T-helper 2 cell treated with Interferon-gamma antibody and Interleukin-4, amounts not matched to agents 100 ng/mL and 5 ng/mL, for 36 hours (primary cell): ENCODE measurements at regions not wholly inside any gene's neighbourhood (a gene's known extent, or its start where the extent isn't known, plus 50 kb on each side); places are given as distances from the start of the nearest gene placed in this dataset.

Source experiments
- intact Hi-C: fragments of 100-400 bp; cut with micrococcal nuclease; formaldehyde crosslinking; loops from one replicate; pipeline ENCODE4 v1.15.1; 2023

DNA sequence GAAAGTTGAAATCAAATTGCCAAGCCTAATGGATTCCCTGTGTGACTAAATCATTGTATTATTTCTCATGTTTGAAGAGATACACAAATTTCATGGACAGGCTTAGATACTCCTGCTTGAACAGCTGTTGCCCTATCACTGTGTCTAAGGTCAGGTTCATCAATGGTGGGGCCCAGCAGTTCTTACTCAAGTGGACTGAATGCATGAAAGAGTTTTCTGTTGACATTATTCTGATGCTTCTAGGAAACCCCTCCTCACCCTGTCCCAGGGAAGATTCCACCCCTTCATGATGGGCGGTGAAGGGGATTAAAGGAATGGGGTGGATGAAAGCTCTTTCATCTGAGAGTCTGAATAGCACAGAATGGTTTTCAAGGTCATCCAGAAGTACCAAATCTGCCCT is 148.8 kb downstream of the INO80D start:
- intact Hi-C loops = no loop called here

DNA sequence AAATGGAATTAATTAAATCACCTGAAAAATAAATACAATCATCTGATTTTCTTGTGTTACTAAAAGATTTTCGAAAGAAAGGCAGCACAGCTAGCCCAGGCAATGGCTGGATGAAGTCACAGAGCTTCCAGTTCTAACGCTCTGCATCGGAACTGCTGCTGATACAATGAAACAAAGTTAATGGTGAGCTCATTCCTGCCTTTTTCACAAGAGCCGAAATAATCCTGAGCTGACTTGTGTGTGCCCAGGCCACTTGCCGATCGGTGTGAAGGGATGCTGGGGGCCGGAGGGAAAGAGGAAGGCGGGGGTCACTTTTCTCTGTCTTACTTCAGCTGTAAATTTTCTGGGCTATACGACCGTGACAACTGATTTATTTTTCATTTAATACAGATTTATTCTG is 149.5 kb downstream of the INO80D start:
- intact Hi-C loops = no loop called here

DNA sequence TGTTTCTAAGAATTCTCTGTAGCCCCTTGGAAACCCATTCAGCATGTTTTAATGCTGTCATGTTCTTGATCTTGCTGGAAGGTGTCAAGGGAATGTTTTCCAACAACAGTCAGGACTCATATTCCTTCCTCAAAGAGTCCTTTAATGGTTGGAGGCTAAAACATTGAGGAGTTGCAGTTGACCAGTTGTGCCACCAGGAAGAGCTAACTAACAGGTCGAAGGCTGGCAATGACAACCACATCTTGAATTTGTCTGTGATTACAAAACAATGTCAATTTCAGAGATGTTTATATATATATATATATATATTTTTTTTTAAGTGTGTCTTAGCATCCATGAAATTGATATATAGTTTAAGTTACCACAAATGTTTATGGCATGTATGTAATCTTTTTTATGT is 151.5 kb downstream of the INO80D start:
- intact Hi-C loops = no loop called here

DNA sequence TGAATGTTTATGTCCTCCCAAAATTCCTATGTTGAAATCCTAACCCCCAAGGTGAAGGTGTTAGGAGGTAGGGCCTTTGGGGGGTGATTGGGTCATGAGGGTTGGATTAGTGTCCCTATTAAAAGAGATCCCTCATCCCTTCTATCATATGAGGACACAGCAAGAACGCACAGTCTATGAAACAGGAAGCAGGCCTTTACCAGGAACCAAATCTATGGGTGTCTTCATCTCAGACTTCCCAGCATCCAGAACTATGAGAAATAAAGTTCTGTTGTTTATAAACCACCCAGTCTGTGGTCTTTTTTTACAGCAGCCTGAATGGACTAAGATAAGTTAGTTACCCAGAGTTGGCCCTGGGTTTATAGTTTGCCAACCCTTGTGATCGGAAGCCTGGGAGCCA is 153.1 kb downstream of the INO80D start:
- intact Hi-C loops = no loop called here

DNA sequence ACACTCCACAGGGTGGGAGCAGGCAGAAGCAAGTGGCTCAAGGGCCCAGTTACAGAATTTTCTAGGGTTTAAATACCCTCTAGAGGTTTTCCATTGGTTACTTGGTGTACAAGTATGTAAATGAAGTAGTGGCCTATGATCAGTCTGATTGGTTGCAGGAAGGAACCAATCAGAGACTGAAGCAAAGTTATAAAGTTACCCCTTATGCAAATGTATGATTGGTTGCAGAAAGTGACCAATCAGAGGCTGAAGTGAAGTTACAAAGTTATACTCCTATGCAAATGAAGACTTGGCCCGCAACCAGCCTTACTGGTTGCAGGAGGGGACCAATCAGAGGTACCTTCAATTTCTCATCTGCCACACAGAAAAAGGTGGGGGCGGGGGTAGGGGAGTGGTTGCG is 154.6 kb downstream of the INO80D start:
- intact Hi-C loops = no loop called here

DNA sequence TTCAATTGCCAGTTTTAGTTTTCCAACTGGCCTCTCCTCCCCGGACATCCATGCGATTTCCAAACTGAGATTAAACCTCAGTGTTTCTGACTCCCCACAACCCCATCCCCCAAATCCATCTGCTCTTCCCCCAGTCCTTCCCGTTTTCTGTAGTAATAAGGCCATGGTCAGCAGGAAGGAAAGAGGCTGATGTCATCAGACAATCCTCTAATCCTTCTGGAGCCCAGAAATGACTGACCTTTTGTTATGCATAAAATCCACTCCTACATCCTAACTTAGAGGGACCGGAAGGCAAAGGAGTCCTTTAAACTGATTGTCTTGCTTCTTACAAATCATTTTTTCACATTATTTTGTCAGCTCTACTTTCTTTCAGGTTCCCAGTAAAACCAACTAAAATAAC is 155.8 kb downstream of the INO80D start:
- intact Hi-C loops = no loop called here

DNA sequence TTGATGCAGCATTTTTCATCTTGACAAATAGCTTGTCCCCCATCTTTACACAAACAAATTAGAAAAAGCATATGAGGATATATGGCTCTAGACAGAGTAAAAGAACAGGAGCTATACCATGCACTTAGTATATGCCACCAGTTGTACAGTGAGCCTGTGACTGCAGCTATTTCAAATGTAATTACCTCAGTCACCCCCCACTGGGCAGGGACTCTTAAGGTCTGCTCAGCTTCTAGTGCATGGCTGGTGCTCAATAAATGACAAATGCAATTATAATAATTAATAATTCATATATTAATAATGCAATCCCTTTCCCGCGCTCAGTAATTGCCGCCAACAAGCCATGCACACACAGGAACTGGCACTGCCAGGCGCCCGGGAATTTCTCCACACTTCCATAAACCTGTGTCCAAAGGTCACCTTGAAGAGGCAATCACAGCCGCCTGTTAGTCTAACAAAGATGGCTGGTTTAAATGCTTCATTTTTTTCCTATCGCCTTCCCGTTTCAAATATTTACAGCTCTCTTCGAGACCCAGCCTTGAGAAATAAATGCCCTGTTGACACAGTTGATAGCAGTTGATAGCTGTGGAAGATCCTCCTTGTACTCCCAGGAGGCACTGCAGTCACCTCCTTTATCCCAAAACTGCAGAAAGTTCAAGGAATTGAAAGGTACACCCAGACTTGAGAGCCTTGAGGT is 156.6 kb downstream of the INO80D start:
- intact Hi-C loops = loop anchor here (5.0 kb wide), 2 partner anchors 162 to 1667 kb away; no protein-coding TSS in a partner anchor

DNA sequence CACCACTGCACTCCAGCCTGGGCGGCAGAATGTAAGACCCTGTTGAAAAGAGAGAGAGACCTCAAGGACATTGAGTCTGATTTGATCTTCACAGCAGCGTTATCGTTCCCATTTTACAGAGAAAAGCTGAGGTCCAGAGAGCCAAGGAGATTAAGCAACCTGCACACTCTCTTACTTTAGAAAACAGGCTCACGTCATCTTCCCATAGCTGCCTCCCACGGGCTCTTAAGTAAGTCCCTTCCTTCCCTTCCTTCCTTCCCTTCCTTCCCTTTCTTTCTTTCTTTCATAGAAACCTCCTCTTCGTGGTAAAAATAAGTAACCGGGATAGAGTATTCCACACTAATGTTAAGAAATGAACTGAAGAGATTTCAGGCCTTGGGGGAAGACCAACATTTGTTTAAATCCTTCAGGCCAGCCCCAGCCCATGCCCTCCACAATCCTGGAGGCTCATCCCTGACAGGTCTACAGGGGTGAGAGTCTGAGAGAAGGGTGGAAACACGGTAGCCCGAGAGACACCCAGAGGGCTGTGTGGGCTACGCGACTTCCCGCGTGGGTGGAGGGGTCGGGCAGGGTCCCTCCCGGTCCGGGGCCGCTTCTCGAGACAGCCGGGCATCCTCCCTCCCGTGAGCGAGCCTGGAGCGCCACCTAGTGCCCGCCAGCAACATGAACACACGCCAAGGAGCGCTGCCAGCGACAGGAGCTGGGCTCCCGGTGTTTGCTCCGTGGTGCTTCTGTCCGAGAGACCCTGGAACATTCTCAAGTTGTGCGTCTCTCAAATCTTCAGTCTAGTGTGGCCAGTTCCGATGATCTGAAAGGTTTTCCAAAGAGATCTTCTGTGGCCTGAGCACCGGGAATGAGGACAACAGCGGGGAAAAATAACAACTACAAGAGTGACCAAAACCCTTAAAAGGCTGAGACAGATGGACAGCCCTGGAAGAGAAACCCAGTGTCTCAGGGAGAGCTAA is 160.3 kb downstream of the INO80D start:
- intact Hi-C loops = loop anchor here (5.0 kb wide), 2 partner anchors 158 to 1663 kb away; no protein-coding TSS in a partner anchor

DNA sequence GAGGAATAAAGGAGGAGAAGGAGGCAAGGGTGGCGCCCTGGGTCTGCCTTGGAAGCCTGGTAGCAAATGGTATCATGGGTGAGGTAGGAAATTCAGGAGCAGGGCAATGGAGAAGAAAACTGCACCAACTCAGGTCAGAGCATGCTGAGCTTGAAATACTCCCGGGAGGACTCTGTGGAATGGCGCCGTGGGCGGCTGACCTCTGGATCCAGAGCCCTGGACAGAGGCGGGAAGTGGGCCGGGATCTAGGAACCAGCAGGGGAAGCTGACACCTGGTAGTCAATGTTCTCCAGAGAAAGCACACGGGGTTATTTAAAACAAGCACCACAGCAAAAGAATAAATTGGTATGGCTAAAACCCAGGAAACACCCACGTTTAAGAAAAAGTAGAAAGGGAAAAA is 161.3 kb downstream of the INO80D start:
- intact Hi-C loops = loop anchor here (5.0 kb wide), 2 partner anchors 157 to 1662 kb away; no protein-coding TSS in a partner anchor

DNA sequence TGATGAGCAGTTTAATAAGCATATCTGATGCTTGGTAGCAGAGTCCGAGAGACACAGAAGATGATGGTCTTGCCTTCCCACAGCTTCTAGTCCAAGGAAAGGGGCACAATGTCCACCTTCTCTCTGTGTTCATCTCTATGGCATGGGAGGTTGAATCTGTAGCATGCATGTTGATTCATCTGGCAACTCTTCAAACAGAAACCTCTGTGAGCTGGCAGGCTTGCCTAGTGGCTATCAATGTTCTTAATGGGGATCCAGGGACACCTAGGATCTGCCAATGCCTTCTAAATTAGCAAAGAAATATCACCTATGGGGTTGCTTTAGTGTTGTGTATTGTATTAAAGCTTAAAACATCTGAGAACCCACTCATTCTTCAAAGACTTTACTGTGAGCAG is 170.8 kb downstream of the INO80D start:
- intact Hi-C loops = no loop called here

DNA sequence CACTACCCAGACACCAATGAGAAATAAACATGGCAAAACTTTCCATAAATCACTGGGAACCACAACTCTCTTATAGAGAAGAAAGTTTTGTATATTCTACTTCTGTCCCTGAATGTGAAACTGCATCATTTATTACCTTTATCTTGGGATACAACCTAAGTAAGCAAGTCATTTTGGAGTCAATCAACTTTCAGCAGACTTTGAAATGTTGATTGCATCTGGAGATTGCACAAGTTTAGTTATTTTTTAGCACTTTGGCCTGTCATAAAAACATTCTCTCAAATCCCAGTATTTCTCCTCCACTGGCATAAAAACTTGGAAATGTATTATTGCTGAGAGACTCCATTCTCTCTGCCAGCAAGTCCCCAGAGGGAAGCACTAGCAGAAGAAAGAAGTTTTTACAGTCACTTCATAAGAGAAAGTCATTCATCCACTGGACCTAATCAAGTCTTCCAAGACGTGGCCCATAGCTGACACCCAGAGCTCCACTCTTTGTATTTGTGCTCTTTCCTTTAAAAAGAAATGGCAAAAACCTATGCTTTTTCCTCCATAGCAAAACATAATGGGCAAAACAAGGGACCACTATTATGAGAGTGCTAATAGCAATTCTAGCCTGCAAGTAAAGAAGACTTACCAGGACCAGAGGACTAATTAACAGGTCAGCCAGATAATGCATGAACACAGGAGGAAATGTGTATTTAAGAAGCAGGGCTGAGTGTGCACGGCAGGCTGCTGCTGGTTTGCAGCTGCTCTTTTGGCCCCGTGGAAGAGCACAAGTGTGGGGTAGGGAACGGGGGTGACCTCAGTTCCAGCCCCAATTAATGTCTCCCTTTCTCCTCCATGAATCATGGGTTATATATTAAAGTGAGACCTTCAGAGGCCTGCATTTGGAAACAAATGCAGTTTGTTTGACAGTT is 171.5 kb downstream of the INO80D start:
- intact Hi-C loops = no loop called here

DNA sequence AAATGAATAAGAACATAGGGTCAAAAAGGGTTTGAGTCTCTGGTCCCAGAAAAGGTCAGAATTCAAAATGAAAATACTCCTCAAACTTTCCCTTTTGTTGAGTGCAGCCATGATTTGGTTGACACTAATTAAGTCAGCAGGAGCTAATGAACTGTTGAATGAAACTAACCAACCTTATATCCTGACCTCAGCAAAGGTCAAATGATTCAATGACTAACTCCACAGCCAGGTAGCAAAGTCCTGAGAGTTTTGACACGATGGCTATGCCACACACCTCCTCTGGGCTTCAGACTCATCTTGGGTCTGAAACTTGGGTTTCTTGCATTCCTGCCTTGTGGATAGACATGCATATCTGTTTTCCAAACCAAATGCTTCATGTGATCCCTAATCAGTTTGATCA is 172.3 kb downstream of the INO80D start:
- intact Hi-C loops = no loop called here

DNA sequence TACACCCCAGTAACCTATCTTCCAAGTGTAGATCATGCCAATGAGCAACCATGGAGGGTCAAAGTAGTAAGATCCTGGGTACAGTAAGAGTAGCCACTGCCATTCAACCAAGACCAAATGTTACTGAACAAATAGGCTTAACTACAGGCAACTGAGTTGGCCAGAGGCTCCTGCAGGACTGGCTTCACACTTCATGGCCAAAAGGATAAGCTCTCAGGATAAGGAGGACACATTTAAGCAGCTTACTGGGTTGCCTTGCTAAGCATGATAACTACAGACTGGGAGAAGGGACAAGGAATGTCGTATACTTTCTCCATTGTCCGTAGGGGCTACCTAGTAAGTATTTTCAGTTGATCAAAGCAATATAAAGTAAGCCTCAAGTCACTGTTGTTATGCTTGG is 174.7 kb downstream of the INO80D start:
- intact Hi-C loops = no loop called here

DNA sequence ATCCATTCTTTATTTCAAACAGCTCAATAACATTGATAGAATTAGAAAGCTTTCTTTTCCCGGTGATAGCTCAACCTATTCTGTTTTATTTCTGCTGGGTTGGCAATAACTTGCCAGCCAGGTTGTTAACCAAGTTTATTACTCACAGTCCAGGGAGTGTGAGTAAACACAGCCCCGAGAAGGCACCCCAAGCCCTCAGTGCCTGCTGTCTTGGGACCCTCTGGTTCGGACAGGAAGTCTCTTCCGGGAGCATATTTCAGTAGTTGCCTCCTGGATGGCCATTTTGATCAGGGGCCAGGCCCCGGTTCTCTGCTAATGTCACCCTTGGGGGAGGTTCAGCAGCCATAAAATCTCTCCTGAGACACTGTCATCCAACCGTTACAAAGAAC is 176.8 kb downstream of the INO80D start:
- intact Hi-C loops = no loop called here

DNA sequence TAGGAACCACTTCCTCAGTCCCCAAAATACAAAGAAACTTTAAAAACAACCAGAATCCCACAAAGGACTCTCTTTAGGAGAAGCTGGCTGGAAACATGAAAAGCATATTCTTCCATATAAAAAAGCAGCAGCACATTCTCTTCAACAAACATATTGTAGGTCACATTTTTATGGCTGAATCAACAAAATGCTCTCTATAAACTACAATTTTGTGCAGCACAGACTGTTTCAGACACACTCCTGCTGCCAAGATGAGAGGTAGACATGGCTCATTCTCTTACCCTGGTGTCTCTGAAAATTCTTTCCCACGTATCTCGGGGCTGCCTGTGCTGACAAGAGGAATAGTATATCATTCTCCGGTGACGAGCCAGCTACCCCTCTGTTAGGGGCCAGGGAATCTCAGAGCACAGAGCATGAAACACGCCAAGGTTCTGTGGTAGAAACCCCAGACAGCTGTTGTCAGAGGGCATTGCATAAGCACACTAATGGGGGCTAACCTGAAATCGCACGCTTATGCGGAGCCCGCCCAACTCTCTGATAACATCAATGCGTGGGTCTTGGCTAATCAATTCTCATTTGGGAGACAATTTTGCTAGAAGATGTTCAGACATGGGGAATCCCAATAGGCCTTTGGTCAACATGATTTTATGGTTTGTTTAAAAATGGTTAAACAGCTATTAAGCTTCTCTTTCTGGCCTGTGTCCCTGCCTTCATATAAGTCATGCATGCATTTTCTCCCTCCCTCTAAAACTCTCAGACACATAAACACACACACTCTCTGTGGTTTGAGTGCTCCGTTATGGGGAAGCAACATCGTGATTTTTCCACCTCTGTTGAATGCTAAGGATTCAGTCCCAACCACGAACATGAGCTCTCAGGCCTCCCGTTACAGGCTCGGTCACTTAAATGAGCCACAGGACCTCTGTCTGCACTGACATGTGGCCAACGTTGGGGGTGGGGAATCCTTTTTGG is 177.5 kb downstream of the INO80D start:
- intact Hi-C loops = no loop called here

DNA sequence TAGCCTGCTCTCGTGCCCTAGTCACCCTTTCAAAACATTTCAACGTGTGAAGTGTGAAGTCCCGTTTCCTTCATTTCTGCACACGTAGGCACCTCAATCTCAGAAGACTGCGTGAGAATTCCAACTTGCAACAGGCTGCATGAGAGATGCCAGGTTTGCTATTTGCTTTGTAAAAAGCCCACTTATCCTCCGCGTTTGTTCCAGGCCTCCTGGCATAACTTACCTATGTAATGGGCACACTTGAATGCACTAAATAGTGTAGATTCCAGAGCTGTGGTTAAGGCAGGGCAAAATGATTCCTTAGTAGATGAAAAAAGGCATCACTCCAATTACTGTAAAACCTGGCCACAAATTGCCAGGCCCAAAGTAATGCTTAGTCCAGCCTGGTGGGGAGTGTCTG is 179.6 kb downstream of the INO80D start:
- intact Hi-C loops = no loop called here

DNA sequence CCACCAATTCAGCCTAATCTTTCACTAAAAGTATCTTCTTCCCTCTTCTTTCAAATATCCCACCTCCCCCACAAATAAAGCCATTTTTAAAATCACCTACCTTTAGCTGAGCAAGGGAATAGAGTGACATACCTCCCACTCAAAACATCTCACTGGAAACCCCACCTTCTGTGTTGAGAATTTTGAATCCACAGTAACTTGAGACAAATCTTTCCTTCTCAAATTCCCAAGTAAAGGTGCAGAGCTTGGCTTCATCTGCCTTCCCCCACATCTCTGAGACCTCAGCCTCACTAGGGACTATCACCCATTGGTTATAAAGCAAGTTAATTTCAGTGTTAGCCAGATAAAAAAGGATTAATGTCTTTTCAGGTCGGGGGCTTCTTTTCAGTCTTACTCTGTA is 180.4 kb downstream of the INO80D start:
- intact Hi-C loops = no loop called here

DNA sequence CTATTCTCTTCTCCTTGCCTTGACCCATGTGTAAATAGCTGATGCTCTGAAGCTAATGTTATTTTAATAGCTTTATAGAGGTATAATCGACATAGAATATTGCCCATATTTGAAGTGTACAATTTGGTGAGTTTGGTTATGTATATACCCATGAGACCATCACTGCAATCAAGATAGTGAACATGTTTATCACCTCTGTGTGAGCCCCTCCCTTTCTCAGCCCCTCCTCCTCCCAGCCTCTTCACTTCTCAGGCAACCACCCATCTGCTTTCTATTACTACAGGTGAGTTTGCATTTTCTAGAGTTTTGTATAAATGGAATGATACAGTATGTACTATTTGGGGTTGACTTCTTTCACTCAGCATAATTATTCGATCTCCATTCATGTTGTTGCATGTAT is 181.1 kb downstream of the INO80D start:
- intact Hi-C loops = no loop called here

DNA sequence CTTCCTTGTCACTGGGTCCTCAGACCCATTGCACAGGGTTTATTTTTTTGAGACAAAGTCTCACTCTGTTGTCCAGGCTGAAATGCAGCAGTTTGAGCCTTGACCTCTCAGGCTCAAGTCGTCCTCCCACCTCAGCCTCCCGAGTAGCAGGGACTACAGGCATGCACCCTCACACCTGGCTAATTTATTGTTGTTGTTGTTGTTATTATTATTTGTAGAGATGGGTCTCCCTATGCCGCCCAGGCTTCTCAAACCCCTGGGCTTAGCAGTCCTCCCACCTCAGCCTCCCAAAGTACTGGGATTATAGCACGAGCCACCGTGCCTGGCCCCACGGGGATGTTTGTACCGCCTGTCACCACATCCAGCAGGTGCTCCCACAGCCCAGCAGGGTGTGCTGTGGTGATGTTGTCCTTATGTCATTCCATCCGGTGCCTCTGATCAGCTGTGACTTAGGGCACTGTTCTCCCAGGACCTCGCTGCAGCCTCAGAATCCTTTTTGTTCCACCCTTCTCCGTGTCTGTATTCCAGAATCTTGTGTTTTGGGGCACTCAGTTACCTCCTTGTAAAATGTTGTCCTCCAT is 182.3 kb downstream of the INO80D start:
- intact Hi-C loops = no loop called here

DNA sequence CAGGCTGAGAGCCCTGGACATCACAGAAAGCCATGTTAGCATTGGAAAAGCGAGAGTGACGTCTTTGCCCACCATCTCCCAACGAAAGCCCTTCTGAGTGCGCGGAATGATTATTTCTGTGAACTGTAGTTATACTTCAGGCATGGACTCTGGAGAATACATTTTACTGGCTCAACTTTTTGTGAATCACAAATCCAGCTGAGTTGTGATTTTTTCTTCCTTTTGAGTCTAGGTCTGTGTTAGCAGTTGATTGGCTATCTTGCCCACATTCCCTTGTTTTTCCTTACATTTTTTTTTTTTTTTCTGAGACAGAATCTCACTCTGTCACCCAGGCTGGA is 183.1 kb downstream of the INO80D start:
- intact Hi-C loops = no loop called here
